Ishikawa (cell line): ENCODE measurements at regions not wholly inside any gene's neighbourhood (a gene's known extent, or its start where the extent isn't known, plus 50 kb on each side); places are given as distances from the start of the nearest gene placed in this dataset.

Experiments used
- CEBPB ChIP-seq: IDR thresholded peaks from 2 replicates; pipeline ENCODE4 v1.6.1; 2012
- CREB1 ChIP-seq: IDR thresholded peaks from 2 replicates; pipeline ENCODE4 v1.6.1; 2012; ENCODE audit warnings: low read depth
- EGR1 ChIP-seq: IDR thresholded peaks from 2 replicates; pipeline ENCODE4 v1.6.1; 2012
- EP300 ChIP-seq: IDR thresholded peaks from 2 replicates; pipeline ENCODE4 v1.6.1; 2012; ENCODE audit warnings: borderline replicate concordance
- FOXM1 ChIP-seq: IDR thresholded peaks from 2 replicates; pipeline ENCODE4 v1.6.1; 2012; ENCODE audit warnings: low read depth, borderline replicate concordance
- MAX ChIP-seq: IDR thresholded peaks from 2 replicates; pipeline ENCODE4 v1.6.1; 2012
- NFIC ChIP-seq: IDR thresholded peaks from 2 replicates; pipeline ENCODE4 v1.6.1; 2012
- RAD21 ChIP-seq: IDR thresholded peaks from 2 replicates; pipeline ENCODE4 v1.6.1; 2012; ENCODE audit warnings: low read depth
- TAF1 ChIP-seq: IDR thresholded peaks from 2 replicates; pipeline ENCODE4 v1.6.1; 2012; ENCODE audit warnings: low read depth, mild to moderate bottlenecking
- TCF12 ChIP-seq: IDR thresholded peaks from 2 replicates; pipeline ENCODE4 v1.6.1; 2012; ENCODE audit warnings: low read depth
- TEAD4 ChIP-seq: IDR thresholded peaks from 2 replicates; pipeline ENCODE4 v1.6.1; 2012
- USF1 ChIP-seq: IDR thresholded peaks from 2 replicates; pipeline ENCODE4 v1.6.1; 2012
- YY1 ChIP-seq: IDR thresholded peaks from 2 replicates; pipeline ENCODE4 v1.6.1; 2012; ENCODE audit warnings: low read depth
- ZBTB7A ChIP-seq: IDR thresholded peaks from 2 replicates; pipeline ENCODE4 v1.6.1; 2012; ENCODE audit warnings: low read depth
- TF ChIP-seq, protein P1 (sequence below): IDR thresholded peaks from 2 replicates; pipeline ENCODE4 v1.6.1; 2012; ENCODE audit warnings: low read depth, mild to moderate bottlenecking

- TF ChIP-seq CEBPB (no peak), USF1 (no peak), FOXM1 (no peak), TAF1 (no peak), CREB1 (no peak), ZBTB7A (no peak), NFIC (no peak), MAX (no peak), TEAD4 (no peak), EP300 (no peak), TCF12 (no peak), RAD21 (no peak), EGR1 (no peak), YY1 (no peak)
- TF ChIP-seq, protein P1, sequence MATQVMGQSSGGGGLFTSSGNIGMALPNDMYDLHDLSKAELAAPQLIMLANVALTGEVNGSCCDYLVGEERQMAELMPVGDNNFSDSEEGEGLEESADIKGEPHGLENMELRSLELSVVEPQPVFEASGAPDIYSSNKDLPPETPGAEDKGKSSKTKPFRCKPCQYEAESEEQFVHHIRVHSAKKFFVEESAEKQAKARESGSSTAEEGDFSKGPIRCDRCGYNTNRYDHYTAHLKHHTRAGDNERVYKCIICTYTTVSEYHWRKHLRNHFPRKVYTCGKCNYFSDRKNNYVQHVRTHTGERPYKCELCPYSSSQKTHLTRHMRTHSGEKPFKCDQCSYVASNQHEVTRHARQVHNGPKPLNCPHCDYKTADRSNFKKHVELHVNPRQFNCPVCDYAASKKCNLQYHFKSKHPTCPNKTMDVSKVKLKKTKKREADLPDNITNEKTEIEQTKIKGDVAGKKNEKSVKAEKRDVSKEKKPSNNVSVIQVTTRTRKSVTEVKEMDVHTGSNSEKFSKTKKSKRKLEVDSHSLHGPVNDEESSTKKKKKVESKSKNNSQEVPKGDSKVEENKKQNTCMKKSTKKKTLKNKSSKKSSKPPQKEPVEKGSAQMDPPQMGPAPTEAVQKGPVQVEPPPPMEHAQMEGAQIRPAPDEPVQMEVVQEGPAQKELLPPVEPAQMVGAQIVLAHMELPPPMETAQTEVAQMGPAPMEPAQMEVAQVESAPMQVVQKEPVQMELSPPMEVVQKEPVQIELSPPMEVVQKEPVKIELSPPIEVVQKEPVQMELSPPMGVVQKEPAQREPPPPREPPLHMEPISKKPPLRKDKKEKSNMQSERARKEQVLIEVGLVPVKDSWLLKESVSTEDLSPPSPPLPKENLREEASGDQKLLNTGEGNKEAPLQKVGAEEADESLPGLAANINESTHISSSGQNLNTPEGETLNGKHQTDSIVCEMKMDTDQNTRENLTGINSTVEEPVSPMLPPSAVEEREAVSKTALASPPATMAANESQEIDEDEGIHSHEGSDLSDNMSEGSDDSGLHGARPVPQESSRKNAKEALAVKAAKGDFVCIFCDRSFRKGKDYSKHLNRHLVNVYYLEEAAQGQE, result no peak
Observed at GRCh38 chr5:2110934-2111462, 228.3 kb upstream of the IRX4 start.

DNA sequence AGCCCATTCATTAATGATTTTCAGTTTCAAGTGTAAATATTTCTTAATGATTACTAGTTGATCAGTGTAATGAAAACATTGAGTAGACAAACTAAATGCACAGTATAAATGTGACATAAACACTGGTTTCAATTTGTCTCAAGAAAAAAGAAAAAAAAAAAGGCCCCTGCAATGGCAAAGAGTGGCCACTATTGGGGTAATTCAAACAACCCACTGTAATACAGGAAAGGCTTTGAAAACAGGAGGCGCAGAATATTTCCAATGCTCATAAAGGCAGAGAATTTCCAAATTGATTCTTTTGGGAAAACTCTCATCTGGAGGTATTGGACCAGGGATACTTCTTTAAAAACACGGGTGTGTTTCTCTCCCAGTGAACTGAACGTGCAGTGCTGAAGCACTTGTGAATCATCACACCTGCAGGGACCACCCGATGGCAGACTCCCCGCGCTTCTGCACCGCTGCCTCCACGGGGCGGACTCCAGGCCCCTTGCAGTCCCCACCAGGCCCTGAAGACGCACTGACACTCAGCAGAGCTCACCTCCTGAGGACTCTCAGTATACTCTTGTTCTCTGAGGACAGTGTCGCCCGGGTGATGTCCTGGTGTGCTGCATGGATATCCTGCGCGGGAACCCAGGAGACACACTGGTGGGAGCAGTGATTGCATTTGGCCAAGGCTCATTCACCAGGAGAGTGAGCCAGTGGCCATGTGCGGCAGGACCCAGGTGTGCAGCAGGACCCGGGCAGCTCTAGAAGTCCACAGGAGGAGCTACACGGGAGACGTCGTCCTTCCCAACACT lies 227.6 kb upstream of the IRX4 start:
- TF ChIP-seq FOXM1, result no peak
- no peak for TF ChIP-seq TAF1
- TF ChIP-seq, protein P1, result no peak
- no peak for TF ChIP-seq EGR1
- TF ChIP-seq NFIC, result no peak
- TF ChIP-seq TCF12, result no peak
- no peak for TF ChIP-seq USF1
- TF ChIP-seq CREB1, result no peak
- no peak for TF ChIP-seq CEBPB
- no peak for TF ChIP-seq YY1
- no peak for TF ChIP-seq RAD21

DNA sequence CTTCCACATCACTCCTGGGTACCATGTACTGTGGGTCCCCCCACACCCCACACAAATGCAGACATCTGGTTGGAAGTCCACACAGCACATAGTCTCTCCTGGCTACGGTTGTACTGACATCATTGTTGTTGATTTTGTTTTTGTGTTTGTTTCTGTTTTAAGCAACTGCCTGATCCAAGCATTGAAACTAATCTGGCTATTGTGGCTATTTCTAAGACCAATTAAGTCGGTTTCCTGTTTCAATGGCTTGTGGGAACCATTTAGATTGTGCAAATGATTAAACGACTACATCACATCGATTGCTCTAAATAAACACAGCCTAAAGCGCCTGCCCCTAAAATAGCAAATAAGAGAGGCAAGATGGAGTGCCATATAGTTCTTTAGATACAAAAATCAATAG lies 226.8 kb upstream of the IRX4 start:
- TF ChIP-seq TEAD4 (no peak), NFIC (no peak), YY1 (no peak), TAF1 (no peak), TCF12 (no peak), ZBTB7A (no peak), EGR1 (no peak), FOXM1 (no peak), EP300 (no peak), CREB1 (no peak), CEBPB (no peak), MAX (no peak), RAD21 (no peak), USF1 (no peak)
- TF ChIP-seq, protein P1, result no peak
